ENCODE measurements at regions not wholly inside any gene's neighbourhood (a gene's known extent, or its start where the extent isn't known, plus 50 kb on each side); places are given as distances from the start of the nearest gene placed in this dataset.

- no peak for DNase-seq
Observed at GRCh38 chr1:198472997-198473396, 67.5 kb downstream of the ATP6V1G3 start.

GRCh38 chr1:198472119-198472518 lies 68.4 kb downstream of the ATP6V1G3 start:
- DNase-seq: no peak

GRCh38 chr1:198467907-198468306 lies 72.6 kb downstream of the ATP6V1G3 start:
- DNase-seq: no peak

DNA sequence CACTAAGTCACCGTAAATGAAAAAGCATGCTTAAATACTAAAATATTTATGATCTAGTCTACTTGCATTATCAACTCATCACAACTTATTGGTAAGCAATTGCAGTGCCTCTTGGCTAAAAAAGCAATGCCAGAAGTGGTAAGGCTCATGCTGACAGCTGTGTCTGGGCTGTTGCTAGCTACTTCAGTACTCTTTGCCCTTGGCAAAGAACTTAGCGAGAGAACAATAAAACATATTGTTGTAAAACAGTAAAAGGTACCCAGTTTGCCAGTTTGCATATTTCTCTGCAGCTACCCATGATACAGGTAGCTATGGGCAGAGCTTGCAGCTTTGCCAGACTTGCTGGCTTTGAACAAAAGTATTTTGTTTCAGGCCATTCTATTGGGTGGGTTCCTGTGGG lies 73.1 kb downstream of the ATP6V1G3 start:
- no peak for DNase-seq

- DNase-seq: peak in 1 of 2 experiments; percentile 3
Observed at GRCh38 chr1:198465201-198466144, 75.0 kb downstream of the ATP6V1G3 start.

DNA sequence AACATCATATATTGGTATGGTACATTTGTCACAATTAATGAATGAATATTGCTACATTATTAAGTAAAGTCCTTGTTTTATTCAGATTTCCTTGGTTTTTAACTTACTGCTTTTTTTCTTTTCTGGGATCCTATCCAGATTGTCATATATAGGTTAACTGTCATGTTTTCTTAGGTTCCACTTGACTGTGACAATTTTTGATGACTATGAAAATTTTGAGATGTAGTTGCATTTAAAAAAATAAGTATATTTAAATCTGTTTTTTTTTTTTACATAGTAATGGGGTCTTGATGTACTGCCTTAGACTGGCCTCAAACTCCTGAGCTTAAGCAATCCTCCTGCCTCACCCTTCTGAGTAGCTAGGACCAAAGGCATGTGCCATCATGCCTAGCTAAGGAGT lies 76.8 kb downstream of the ATP6V1G3 start:
- DNase-seq: no peak

DNA sequence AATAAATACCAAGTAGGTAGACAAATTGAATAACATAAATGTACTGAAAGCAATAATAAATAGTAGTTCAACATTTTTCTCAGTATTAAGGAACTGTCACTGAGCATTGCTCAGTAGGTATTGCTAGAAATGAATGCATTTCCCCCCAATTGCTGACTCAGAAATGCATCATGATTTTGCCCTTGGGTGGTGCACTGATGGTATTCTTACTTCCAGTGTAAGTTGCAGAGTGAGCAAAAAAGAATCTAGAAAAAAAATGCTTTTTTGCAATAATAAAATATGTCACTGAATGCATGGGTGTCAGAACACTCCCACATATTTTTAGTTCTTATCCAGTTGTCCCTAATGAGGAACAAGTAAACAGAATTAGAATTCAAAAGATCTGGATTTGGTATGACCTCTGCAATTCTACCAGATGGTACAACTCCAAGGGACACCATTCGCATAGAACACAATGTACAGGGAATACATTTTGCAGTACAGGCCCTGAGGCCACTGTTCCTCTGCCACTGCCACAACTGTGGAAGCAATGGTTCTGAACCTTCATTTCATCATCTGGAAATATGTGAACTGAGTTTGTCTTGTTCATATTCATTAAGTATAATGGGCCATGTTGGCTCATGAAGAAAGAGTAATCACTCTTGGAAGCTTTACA lies 78.0 kb downstream of the ATP6V1G3 start:
- DNase-seq: no peak

DNA sequence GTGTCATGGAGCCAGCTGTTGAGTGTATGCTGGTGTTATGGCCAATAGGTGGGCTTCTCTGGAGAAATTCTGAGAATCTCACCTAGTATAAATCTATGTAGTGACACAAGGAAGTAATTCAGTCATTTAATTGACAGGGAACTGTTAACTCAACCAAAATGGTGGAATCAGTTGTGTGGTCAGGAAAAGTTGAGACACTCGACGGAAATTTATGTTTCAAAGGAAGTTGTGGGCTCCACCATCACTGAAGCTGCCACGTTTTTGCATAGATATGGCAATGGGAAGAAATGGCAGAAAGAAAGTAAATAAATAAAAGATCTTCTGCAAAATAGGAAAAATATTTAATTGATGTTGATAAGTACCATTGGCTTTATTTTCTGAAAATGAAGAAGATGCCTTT lies 84.5 kb downstream of the ATP6V1G3 start:
- no peak for DNase-seq

- no peak for DNase-seq
Observed at GRCh38 chr1:198449727-198450433, 90.6 kb downstream of the ATP6V1G3 start.

- DNase-seq: no peak
Observed at GRCh38 chr1:198449261-198449660, 91.2 kb downstream of the ATP6V1G3 start.

DNA sequence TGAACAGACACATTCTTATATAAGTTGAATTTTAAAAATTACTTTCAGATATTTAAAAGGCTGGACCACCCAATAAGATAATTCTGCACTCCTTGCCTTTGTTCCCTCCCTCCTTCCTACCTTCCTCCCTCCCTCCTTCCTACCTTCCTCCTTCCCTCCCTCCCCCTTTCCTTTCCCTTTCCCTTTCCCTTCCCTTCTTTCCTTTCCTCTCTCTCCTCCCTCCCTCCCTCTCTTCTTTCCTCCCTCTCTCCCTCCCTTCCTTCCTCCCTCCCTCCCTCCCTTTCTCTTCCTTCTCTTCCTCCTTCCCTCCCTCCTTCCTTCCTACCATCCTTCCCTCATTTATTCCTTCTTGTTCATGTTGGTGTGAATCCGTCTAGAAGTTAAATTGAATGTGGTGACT lies 93.0 kb downstream of the ATP6V1G3 start:
- no peak for DNase-seq

GRCh38 chr1:198445872-198446271 lies 94.6 kb downstream of the ATP6V1G3 start:
- no peak for DNase-seq

GRCh38 chr1:198444792-198445191 lies 95.7 kb downstream of the ATP6V1G3 start:
- DNase-seq: no peak

GRCh38 chr1:198443365-198444233 lies 96.9 kb downstream of the ATP6V1G3 start:
- no peak for DNase-seq

- no peak for DNase-seq
Observed at GRCh38 chr1:198440842-198441241, 99.6 kb downstream of the ATP6V1G3 start.

- no peak for DNase-seq
Observed at GRCh38 chr1:198437332-198437731, 103.1 kb downstream of the ATP6V1G3 start.

GRCh38 chr1:198436276-198436675 lies 104.2 kb downstream of the ATP6V1G3 start:
- DNase-seq: no peak

- DNase-seq: no peak
Observed at GRCh38 chr1:198435056-198435455, 105.4 kb downstream of the ATP6V1G3 start.

GRCh38 chr1:198424441-198424840 lies 116.0 kb downstream of the ATP6V1G3 start:
- DNase-seq: no peak

- DNase-seq: no peak
Observed at GRCh38 chr1:198423673-198424072, 116.8 kb downstream of the ATP6V1G3 start.

DNA sequence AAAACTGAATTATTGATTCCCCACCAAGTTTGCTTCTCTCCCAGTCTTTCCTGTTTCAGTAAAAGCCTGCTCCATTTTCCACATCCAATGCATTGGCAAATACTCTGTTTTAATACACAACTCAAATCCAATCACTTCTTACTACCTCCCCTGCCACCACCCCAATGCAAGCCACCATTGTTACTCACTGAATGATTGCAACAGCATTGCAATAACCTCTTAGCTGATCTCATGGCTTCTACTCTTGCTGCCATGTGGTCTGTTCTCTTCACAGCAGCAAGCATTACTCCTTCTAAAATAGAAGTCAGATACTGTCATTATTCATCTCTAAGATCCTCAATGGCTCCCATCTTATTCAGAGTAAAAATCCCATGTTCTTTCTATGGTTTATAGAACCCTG lies 123.4 kb downstream of the ATP6V1G3 start:
- DNase-seq: no peak

DNA sequence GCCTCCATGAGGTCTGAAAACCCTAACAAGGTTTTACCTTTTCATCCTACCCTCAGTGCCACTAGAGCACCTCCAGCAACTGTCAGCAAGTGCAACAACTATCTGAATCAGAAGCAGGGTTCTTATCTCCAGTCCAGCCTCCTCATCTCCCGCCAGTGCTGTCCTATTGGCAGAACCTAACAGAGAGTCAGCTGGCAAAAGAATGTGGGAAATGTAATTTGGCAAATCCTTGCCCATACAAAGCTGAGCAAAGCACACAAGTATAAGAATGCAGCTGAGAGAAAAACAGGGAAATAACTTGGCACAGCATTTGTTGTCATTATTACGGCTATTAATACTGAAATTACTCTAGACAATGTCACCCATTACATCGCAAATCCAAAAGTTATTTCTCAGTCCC lies 124.2 kb downstream of the ATP6V1G3 start:
- DNase-seq: no peak

- no peak for DNase-seq
Observed at GRCh38 chr1:198411240-198411639, 129.2 kb downstream of the ATP6V1G3 start.
